ENCODE measurements at regions not wholly inside any gene's neighbourhood (a gene's known extent, or its start where the extent isn't known, plus 50 kb on each side); places are given as distances from the start of the nearest gene placed in this dataset.
"Not testable (repeated sequence)": the region's sequence is repeated elsewhere in the genome, so short reads cannot be mapped to it uniquely, and the experiment has no call there.

GRCh38 chr14:105900398-105901160, 374.2 kb downstream of the TMEM121 start:
- no peak for DNase-seq (ENCODE audit: low read depth)

- no peak for DNase-seq (ENCODE audit: low read depth)
Measured at GRCh38 chr14:105901226-105901625, 374.8 kb downstream of the TMEM121 start.

GRCh38 chr14:105902131-105902898, 375.9 kb downstream of the TMEM121 start:
- no peak for DNase-seq (ENCODE audit: low read depth)

DNA sequence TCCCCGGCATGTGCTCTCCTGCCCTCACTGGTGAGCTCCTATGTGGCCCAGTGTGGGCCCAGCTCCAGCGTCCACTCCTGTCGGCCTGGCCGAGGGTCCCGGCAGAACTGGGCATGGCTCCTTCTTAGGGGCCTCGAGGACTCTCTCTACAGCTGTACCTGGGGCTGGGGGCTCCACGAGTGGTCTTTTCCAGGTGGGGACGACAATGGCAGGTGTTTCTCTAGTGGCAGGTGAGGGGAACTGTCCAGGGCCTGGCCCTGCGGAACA, 376.4 kb downstream of the TMEM121 start:
- not testable (repeated sequence) for DNase-seq (ENCODE audit: low read depth)

DNA sequence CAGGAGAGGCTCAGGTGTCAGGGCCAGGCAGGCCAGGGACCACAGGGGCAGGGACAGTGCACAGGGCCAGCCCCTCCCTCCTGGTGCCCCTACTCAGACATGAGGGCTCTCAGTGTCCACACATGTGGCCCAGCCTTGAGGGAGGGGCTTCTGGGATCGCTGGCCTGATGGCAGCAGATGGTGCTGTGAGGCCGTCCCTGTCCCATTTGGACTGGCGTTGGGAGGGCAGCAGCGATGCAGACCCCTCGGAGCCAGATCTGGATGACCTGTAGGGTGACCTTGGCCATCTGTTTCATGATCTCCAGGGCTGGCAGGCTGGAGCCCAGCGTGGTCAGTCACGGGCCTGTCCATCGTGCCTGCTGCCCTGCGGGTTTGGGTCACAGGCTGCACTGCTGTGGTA, 377.6 kb downstream of the TMEM121 start:
- DNase-seq (ENCODE audit: low read depth), result no peak

DNA sequence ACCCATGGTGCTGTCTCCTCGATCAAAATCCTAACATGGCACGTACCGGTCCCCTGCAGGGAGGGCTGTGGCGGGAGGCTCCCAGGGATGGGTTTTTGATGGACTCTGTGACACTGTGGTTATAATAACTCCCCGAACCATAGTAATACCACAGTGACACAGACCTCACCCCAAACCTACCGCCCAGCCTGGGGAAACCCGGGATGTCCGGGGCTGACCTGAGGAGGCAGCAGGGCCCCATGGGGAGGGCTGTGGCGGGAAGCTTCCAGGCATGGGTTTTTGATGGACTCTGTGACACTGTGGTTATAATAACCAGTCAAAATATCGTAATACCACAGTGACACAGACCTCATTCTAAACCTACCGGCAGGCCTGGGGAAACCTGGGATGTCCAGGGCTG, 378.0 kb downstream of the TMEM121 start:
- DNase-seq (ENCODE audit: low read depth), result no peak

- DNase-seq (ENCODE audit: low read depth), result no peak
Measured at GRCh38 chr14:105905456-105905855, 379.1 kb downstream of the TMEM121 start.

- no peak for DNase-seq (ENCODE audit: low read depth)
Measured at GRCh38 chr14:105907276-105907675, 380.9 kb downstream of the TMEM121 start.

DNA sequence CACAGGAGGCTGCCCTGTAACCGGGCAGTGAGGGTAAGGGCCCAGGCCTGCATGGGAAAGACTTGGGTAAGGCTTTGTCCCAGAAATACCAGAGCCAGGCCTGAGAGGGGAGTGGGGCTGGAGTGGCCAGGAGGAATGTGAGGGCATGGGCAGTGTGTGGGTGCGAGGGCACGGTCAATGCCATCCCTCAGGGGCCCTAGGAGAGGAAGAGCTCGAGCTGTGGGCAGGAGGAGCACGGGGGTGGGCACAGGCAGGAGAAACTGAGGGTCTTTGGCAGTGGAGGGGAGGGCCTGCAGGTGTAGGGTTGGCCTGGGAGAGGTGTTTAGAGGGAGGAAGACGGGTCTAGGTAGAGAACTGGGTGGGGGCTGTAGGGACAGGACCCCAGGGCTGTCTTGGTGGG, 381.6 kb downstream of the TMEM121 start:
- no peak for DNase-seq (ENCODE audit: low read depth)

- no peak for DNase-seq (ENCODE audit: low read depth)
Measured at GRCh38 chr14:105908481-105908911, 382.1 kb downstream of the TMEM121 start.

DNA sequence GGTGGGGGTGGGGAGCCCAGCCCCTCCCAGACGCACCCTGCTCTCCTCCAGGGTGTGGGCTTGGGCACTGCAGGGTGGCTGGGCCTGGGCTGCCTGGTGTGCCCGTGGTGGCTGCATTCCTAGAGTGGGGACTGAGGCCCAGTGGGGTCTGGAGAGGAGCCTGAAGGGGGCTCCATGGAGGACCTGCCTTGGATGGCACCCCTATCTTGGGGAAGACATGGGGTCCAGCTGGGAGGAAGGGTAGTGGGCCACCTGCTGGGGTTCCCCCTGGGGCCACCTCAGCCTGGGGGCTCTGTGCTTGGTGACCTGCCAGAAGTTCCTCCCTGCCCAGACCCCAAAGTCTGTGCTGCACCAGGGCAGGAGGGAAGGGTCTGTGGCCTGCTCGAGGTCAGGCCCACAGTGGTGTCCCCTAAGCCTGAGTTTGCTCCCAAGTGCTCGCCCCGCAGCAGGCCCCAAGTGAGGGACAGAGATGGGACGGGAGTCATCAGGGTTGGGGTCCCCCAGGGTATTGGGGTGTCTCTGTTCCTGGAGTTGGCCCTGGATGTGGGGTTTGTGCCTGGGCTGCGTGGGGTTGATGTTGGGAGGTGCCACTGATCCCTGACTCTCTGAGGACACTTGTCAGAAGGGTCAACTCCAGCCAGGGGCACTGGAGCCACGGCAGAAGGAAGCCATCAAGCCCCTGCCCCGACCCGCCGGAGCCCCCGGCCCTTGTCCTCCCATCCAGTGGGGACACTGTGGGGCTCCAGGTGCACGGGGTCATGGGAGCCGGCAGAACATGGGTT, 382.9 kb downstream of the TMEM121 start:
- DNase-seq (ENCODE audit: low read depth), result no peak

GRCh38 chr14:105909828-105910120, 383.4 kb downstream of the TMEM121 start:
- DNase-seq (ENCODE audit: low read depth), result not testable (repeated sequence)

DNA sequence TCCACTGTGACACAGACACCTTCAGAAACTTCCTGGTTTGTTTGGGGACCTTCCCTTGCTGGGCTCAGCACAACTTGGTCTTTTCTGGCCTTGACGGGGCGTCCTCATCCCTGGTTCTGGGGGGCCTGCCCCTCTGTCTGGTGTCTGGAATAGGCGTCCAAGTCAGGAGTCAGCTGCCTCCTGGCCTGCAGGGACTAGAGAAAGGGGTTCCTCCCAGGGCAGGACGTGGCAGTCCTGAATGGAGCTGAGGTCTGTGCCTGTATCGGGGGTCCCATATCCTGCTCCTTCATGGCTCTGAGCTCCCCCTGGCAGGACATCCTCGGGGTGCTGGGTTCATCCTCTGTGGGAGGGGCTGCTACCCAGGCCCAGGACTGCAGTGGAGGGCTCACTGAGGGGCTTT, 384.0 kb downstream of the TMEM121 start:
- DNase-seq (ENCODE audit: low read depth), result no peak

DNA sequence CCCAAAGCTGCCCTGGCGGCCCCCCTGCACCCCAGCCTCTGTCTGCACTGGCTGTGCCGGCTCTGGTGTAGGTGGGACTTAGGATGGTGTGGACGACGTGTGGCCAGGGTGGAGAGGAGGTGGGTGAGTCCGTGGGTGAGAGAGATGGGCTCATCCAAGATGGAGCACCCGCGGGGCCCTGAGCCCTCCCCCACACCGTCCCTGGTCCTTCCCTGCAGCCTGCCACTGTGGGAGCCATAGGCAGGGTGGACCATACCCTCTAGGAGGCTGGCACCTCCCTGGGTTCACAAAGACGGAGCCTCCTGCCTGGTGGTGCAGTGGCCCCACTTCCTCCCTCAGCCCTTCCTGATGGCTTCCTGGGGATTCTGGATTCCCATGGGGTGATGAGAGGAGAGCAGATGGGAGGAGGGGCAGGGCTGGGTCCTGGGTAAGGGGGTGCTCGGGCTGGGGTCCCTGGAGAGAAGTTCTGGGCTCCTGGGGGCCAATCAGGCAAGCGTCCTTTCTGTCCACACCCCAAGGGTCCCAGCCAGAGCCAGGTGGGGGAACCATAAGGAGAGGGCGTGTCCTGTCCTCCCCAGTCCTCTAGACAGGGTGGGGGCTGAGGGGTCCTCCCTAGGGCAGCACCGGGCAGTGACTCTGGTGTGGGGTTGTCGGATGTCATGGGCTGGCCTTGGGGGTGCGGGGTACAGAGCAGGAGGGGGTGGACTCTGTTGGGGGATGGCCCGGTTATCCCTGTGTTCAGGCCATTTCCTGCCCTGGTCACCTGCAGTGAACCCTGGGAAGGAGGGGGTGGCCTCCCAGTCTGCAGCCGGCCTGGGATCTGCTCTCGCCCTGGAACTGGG, 384.8 kb downstream of the TMEM121 start:
- no peak for DNase-seq (ENCODE audit: low read depth)

GRCh38 chr14:105911848-105912292, 385.5 kb downstream of the TMEM121 start:
- DNase-seq (ENCODE audit: low read depth), result not testable (repeated sequence)

GRCh38 chr14:105912641-105913180, 386.3 kb downstream of the TMEM121 start:
- DNase-seq (ENCODE audit: low read depth), result no peak

DNA sequence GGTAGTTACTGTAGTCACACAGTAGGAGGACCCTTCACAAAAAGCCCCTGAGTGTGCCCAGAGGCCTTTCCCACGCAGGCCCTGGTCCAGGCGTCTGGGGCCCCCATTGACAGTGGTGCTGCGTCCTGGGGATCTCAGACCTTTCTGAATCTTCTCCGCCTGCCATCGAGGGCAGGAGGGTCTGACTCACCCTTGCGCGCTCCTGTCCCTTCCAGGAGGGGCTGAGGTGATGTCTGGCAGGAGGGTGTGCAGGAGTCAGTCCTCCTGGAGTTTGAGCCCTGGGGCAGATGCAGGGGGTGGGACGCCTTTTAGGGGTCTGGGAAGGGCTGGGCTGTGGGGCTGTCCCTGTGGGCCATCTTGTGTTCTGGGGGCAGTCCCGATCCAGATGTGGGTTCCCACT, 386.8 kb downstream of the TMEM121 start:
- no peak for DNase-seq (ENCODE audit: low read depth)

GRCh38 chr14:105913861-105914260, 387.5 kb downstream of the TMEM121 start:
- DNase-seq (ENCODE audit: low read depth), result no peak

DNA sequence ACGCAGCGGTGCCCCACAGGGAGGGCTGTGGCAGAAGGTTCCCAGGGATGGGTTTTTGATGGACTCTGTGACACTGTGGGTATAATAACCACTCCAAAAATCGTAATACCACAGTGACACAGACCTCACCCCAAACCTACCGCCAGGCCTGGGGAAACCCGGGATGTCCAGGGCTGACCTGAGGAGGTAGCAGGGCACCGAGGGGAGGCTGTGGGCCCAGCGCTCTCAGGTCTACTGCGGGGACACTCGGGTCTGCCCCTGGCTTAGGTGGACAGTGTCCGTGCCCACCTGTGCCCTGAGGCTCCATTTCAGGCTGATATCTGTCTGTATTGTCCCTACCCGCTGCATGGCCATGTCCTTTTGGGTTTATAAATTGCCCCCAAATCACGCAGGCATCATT, 387.9 kb downstream of the TMEM121 start:
- DNase-seq (ENCODE audit: low read depth), result not testable (repeated sequence)

DNA sequence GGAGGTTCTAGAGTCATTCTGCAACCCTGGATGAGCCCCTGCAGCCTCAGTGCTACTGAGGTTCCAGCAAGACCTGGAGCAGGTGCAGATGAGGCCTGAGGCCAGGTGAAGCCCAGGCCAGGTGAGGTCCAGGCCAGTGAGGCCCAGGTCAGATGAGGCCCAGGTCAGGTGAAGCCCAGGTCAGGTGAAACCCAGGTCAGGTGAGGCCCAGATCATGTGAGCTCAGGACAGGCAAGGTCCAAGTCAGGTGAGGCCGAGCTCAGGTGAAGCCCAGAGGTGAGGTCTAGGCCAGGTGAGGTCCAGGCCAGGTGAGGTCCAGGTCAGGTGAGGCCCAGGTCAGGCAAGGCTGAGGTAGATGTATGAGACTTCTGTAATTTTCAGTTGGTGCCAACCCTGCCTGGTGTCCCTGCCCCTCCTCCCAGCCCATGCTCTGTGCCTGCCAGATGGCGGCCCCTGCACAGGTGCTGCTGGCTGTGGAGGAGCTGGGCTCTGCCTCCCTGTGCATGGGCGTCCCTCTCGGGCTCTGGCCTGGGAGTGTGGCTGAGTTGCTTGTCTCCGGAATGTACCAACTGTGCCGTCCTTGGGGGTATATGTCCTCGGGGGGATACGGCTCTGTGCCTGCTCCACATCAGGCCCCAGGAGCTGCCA, 388.5 kb downstream of the TMEM121 start:
- DNase-seq (ENCODE audit: low read depth), result no peak

DNA sequence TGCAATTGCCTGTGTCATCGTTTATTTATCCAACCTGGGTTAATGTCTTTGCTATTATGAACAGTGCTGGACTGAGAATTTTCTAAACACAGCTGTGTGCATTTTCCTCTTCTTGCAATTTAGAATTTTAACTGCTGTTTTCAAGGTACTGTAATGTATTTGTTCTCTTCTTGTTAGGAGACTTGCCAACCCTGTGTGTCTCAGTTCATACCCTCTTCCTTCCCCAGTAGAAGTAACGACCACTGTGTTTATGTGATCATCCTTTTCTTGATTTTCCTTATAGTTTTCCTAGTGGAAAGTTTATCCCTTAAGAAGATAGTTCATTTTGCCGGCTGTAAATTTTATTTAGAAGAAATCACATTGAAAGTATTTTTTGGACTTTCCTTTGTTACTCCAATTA, 389.2 kb downstream of the TMEM121 start:
- not testable (repeated sequence) for DNase-seq (ENCODE audit: low read depth)
